B cell (primary cell): ENCODE measurements at regions not wholly inside any gene's neighbourhood (a gene's known extent, or its start where the extent isn't known, plus 50 kb on each side); places are given as distances from the start of the nearest gene placed in this dataset.

ENCODE experiments used
- ATAC-seq: fragments of 200-7000 bp; cut with Tn5 transposase; one replicate; pipeline ENCODE4 v1.10.0; 2021; ENCODE audit warnings: low read depth, mild to moderate bottlenecking, moderate number of reproducible peaks, moderate library complexity
- CTCF ChIA-PET: fragments of 350-600 bp; sonication (Branson Sonifier 250); formaldehyde crosslinking; loops from one replicate; lab custom pipeline; 2021; ENCODE audit warnings: antibody characterized with exemption, inconsistent platforms; lab: Charles Lee
- POLR2A ChIA-PET: fragments of 350-600 bp; sonication (Branson Sonifier 250); formaldehyde crosslinking; loops from one replicate; lab custom pipeline; 2021; ENCODE audit warnings: antibody characterized with exemption; lab: Charles Lee
- DNase-seq: peaks from one replicate; pipeline ENCODE4 v3.0.0; 2013
- H2AFZ ChIP-seq: 2 replicates; pipeline ENCODE4 v1.6.1; 2012; ENCODE audit warnings: mild to moderate bottlenecking, low read depth, low read length; ENCODE audit not compliant: insufficient read depth, poor library complexity, severe bottlenecking
- H3K27ac ChIP-seq, 2 donors: 1 replicate in 1 of 2; 2 replicates in 1 of 2; pipeline ENCODE4 v1.5.1; 2012 to 2013; ENCODE audit warnings: low read length in 2 of 2, mild to moderate bottlenecking in 2 of 2, moderate library complexity in 1 of 2
- H3K27me3 ChIP-seq, 4 experiments: fragments of 200-600 bp in 1 of 4; sonication (generic) in 1 of 4; replicated peaks in 1 of 4; 1 replicate in 2 of 4; 2 replicates in 2 of 4; pipeline versions ENCODE4 v1.6.1 to v1.7.0; 2013 to 2016; ENCODE audit warnings: low read length in 3 of 4, mild to moderate bottlenecking in 2 of 4, mixed read lengths in 1 of 4, moderate library complexity in 1 of 4; ENCODE audit not compliant: insufficient read depth in 4 of 4, control insufficient read depth in 3 of 4; ENCODE audit errors: control extremely low read depth in 1 of 4
- H3K36me3 ChIP-seq, 2 experiments: replicated peaks in 1 of 2; 1 replicate in 1 of 2; 2 replicates in 1 of 2; pipeline versions ENCODE4 v1.6.1 to v1.7.1; 2013; ENCODE audit warnings: low read length in 1 of 2; ENCODE audit not compliant: insufficient read depth in 2 of 2, control insufficient read depth in 1 of 2; ENCODE audit errors: control extremely low read depth in 1 of 2, extremely low read depth in 1 of 2
- H3K4me1 ChIP-seq, 2 donors: fragments of 200-600 bp in 1 of 2; sonication (generic) in 1 of 2; 1 replicate in 1 of 2; 2 replicates in 1 of 2; pipeline versions ENCODE4 v1.5.1 to v1.6.1; 2013 to 2017; ENCODE audit warnings: low read length in 2 of 2; ENCODE audit not compliant: control insufficient read depth in 2 of 2, insufficient read depth in 2 of 2
- H3K4me2 ChIP-seq: replicated peaks from 2 replicates; pipeline ENCODE3; 2012; ENCODE audit warnings: mild to moderate bottlenecking, low read depth, low read length; ENCODE audit not compliant: poor library complexity, severe bottlenecking
- H3K4me3 ChIP-seq, 5 experiments: fragments of 200-600 bp in 1 of 5; sonication (generic) in 1 of 5; 1 replicate in 3 of 5; 2 replicates in 2 of 5; pipeline versions ENCODE4 v1.5.1 to v1.7.0; 2011 to 2016; ENCODE audit warnings: low read length in 4 of 5, mild to moderate bottlenecking in 4 of 5, low read depth in 2 of 5, control low read depth in 1 of 5, moderate library complexity in 1 of 5; ENCODE audit not compliant: insufficient read depth in 1 of 5; ENCODE audit errors: control extremely low read depth in 1 of 5, extremely low read depth in 1 of 5
- H3K79me2 ChIP-seq: fragments of 200-600 bp; sonication (generic); one replicate; pipeline ENCODE4 v1.6.0; 2016; ENCODE audit warnings: low read length; ENCODE audit not compliant: control insufficient read depth, insufficient read depth
- H3K9ac ChIP-seq: fragments of 200-600 bp; sonication (generic); 2 replicates; pipeline ENCODE4 v1.6.1; 2017; ENCODE audit warnings: mild to moderate bottlenecking, low read length, moderate library complexity
- H3K9me3 ChIP-seq, 3 donors: one replicate each; pipeline versions ENCODE4 v1.6.1 to v1.7.1; 2013; ENCODE audit warnings: low read length in 2 of 3; ENCODE audit not compliant: control insufficient read depth in 2 of 3, insufficient read depth in 1 of 3; ENCODE audit errors: control extremely low read depth in 1 of 3
- H4K20me1 ChIP-seq: 2 replicates; pipeline ENCODE4 v1.6.0; 2012; ENCODE audit warnings: mild to moderate bottlenecking, low read length; ENCODE audit not compliant: insufficient read depth, control insufficient read depth, poor library complexity, severe bottlenecking
- H3K27ac Mint-ChIP-seq: one replicate; pipeline ENCODE4 v1.8.0; 2021; ENCODE audit warnings: mixed read lengths
- H3K27me3 Mint-ChIP-seq: one replicate; pipeline ENCODE4 v1.8.0; 2021; ENCODE audit warnings: mixed read lengths
- H3K4me1 Mint-ChIP-seq: one replicate; pipeline ENCODE4 v1.8.0; 2021; ENCODE audit warnings: mixed read lengths
- H3K4me3 Mint-ChIP-seq: one replicate; pipeline ENCODE4 v1.8.0; 2021; ENCODE audit warnings: mixed read lengths
- H3K9me3 Mint-ChIP-seq: one replicate; pipeline ENCODE4 v1.8.0; 2022; ENCODE audit warnings: mixed read lengths; ENCODE audit not compliant: insufficient read depth
- EZH2 ChIP-seq: IDR thresholded peaks from 2 replicates; pipeline ENCODE4 v1.6.1; 2012; ENCODE audit warnings: borderline replicate concordance, low read depth, mild to moderate bottlenecking, moderate library complexity, low read length; ENCODE audit not compliant: insufficient read depth, poor library complexity, severe bottlenecking
- WGBS: methylation state at CpG from one replicate; pipeline ENCODE4 v1.1.5; 2013; ENCODE audit warnings: missing lambda C conversion rate; ENCODE audit not compliant: insufficient coverage; 5-methylcytosine and 5-hydroxymethylcytosine counted together
- intact Hi-C: fragments of 100-400 bp; cut with micrococcal nuclease; formaldehyde crosslinking; loops from one replicate; pipeline ENCODE4 v1.10.0; 2022
- TF ChIP-seq, protein P1 (sequence below): fragments of 200-600 bp; IDR thresholded peaks from one replicate; pipeline ENCODE4 v1.8.0; 2022; ENCODE audit warnings: antibody characterized with exemption, mild to moderate bottlenecking

DNA sequence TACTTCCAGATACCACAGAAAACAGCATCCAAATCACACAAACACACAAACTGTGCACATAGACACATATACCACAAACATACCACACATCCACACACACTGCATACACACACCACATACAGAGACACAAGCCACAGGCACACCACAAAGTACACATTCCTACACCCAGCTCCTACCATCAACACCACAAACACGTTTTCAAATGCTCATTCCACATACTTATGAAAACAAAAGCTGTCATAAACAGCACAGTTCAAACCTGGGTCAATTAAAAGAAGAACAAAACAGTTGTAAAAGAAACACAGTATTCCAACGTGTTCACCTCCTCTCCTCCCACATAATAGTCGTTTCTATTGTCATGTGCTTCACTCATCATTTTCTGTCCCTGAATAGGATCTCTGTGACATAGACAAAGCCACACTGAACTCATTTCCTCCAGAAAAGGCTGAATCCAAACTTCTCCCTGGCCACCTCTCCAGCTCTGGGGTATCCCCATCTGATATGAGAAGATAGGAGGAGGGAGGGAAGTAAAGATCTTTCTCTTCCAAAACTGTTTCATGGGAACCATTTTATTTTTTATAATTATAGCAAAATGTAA, 89.2 kb downstream of the CXCL12 start:
- H3K27ac ChIP-seq, result no peak overlapping the region
- no peak for DNase-seq
- Mint-ChIP-seq H3K4me1 (no peaks in the 10 kb centered on the region), H3K9me3 (no peaks in the 10 kb centered on the region), H3K4me3 (no peak overlapping the region), H3K27ac (no peak overlapping the region), H3K27me3 (peaks cover 15% of the 10 kb centered on the region)
- WGBS, result 53% methylated on average over 3 of the region's 3 CpGs
- no peaks in the 10 kb centered on the region for H3K36me3 ChIP-seq
- no peak overlapping the region for H3K4me3 ChIP-seq
- POLR2A ChIA-PET, result no interaction called here
- intact Hi-C loops, result no loop called here
- H3K27me3 ChIP-seq, result peaks cover 0 to 20% (median 6%) of the 10 kb centered on the region in 4 experiments
- no peak for TF ChIP-seq EZH2
- H3K9me3 ChIP-seq, result no peaks in the 10 kb centered on the region
- no peak for ATAC-seq
- CTCF ChIA-PET, result no interaction called here
- H3K4me2 ChIP-seq, result no peak overlapping the region
- H3K4me1 ChIP-seq, result peaks cover 0 to 3% of the 10 kb centered on the region in 2 donors
- H3K79me2 ChIP-seq, result no peaks in the 10 kb centered on the region
- H2AFZ ChIP-seq, result no peak overlapping the region
- H4K20me1 ChIP-seq, result no peaks in the 10 kb centered on the region
- H3K9ac ChIP-seq, result no peak overlapping the region

DNA sequence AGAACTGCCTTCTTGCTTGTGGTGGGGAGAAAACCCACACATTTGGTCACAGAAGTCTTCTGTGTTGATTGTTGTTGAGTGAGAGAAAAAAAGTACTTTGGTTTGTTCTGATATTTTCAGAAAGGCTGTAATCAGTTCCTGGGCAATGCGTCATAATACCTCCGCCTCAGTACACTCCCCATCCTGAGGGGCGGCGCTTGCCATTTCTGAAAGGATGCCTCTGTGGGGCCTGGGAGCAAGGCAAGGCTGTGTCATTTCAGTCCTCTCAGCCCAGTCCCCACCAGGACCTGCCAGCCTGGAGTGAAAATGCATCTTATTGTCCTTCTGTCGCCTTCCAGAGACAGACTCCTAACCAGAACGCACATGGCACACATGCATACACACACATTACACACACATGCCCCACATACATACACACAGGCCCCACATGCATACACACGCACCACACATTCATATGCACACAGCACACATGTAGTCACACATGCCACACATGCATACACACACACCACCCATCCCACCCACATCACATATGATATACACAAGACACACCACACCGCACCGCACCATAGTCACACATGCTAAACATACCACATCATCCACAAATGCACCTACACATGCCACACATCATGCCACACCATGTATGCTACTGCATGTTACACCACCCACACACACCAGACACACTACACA, 90.0 kb downstream of the CXCL12 start:
- POLR2A ChIA-PET, result no interaction called here
- CTCF ChIA-PET, result no interaction called here
- TF ChIP-seq, protein P1, sequence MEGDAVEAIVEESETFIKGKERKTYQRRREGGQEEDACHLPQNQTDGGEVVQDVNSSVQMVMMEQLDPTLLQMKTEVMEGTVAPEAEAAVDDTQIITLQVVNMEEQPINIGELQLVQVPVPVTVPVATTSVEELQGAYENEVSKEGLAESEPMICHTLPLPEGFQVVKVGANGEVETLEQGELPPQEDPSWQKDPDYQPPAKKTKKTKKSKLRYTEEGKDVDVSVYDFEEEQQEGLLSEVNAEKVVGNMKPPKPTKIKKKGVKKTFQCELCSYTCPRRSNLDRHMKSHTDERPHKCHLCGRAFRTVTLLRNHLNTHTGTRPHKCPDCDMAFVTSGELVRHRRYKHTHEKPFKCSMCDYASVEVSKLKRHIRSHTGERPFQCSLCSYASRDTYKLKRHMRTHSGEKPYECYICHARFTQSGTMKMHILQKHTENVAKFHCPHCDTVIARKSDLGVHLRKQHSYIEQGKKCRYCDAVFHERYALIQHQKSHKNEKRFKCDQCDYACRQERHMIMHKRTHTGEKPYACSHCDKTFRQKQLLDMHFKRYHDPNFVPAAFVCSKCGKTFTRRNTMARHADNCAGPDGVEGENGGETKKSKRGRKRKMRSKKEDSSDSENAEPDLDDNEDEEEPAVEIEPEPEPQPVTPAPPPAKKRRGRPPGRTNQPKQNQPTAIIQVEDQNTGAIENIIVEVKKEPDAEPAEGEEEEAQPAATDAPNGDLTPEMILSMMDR, result no peak
- TF ChIP-seq EZH2, result no peak
- H3K27me3 ChIP-seq, result peaks cover 0 to 20% (median 6%) of the 10 kb centered on the region in 4 experiments
- H3K9me3 ChIP-seq, result no peaks in the 10 kb centered on the region
- no peaks in the 10 kb centered on the region for H3K9me3 Mint-ChIP-seq
- no peak overlapping the region for H3K4me2 ChIP-seq
- ATAC-seq (no peak), DNase-seq (no peak)
- H3K4me1 Mint-ChIP-seq, result no peaks in the 10 kb centered on the region
- H2AFZ ChIP-seq, result no peak overlapping the region
- no peak overlapping the region for H3K4me3 ChIP-seq
- H3K79me2 ChIP-seq, result no peaks in the 10 kb centered on the region
- intact Hi-C loops, result no loop called here
- WGBS, result 99% methylated on average over 9 of the region's 9 CpGs
- no peak overlapping the region for H3K27ac Mint-ChIP-seq
- H3K4me3 Mint-ChIP-seq, result no peak overlapping the region
- H3K4me1 ChIP-seq, result peaks cover 0 to 3% of the 10 kb centered on the region in 2 donors
- H4K20me1 ChIP-seq, result no peaks in the 10 kb centered on the region
- H3K27ac ChIP-seq, result no peak overlapping the region
- H3K9ac ChIP-seq, result no peak overlapping the region
- H3K36me3 ChIP-seq, result no peaks in the 10 kb centered on the region
- H3K27me3 Mint-ChIP-seq, result peaks cover 15% of the 10 kb centered on the region
